Hepatocyte (in vitro differentiated cells): ENCODE measurements at regions not wholly inside any gene's neighbourhood (a gene's known extent, or its start where the extent isn't known, plus 50 kb on each side); places are given as distances from the start of the nearest gene placed in this dataset.

Experiments
- DNase-seq: peaks from one replicate; pipeline ENCODE4 v3.0.0-alpha.2; 2016; ENCODE audit warnings: low spot score
- H2AFZ ChIP-seq: fragments of 200-600 bp; sonication (generic); 2 replicates; pipeline ENCODE4 v1.6.0; 2016; ENCODE audit warnings: antibody characterized with exemption, mild to moderate bottlenecking
- H3K27ac ChIP-seq: fragments of 200-600 bp; sonication (generic); 2 replicates; pipeline ENCODE4 v1.5.1; 2016; ENCODE audit warnings: mild to moderate bottlenecking
- H3K27me3 ChIP-seq: fragments of 200-600 bp; sonication (generic); 2 replicates; pipeline ENCODE4 v1.6.1; 2016
- H3K36me3 ChIP-seq: fragments of 200-600 bp; sonication (generic); replicated peaks from 2 replicates; pipeline ENCODE4 v1.5.1; 2016; ENCODE audit warnings: low read depth; ENCODE audit not compliant: insufficient read depth
- H3K4me1 ChIP-seq: fragments of 200-600 bp; sonication (generic); 2 replicates; pipeline ENCODE4 v1.5.1; 2016; ENCODE audit warnings: mild to moderate bottlenecking, moderate library complexity; ENCODE audit not compliant: insufficient read depth
- H3K4me2 ChIP-seq: fragments of 200-600 bp; sonication (generic); 2 replicates; pipeline ENCODE4 v1.6.0; 2016
- H3K4me3 ChIP-seq: fragments of 200-600 bp; sonication (generic); 2 replicates; pipeline ENCODE4 v1.5.1; 2016; ENCODE audit warnings: mild to moderate bottlenecking
- H3K79me2 ChIP-seq: fragments of 200-600 bp; sonication (generic); 2 replicates; pipeline ENCODE4 v1.6.0; 2017; ENCODE audit warnings: mild to moderate bottlenecking
- H3K9me2 ChIP-seq: fragments of 200-600 bp; sonication (generic); replicated peaks from 2 replicates; pipeline ENCODE4 v1.6.0; 2017; ENCODE audit warnings: mild to moderate bottlenecking; ENCODE audit not compliant: insufficient read depth
- H3K9me3 ChIP-seq: fragments of 200-600 bp; sonication (generic); 2 replicates; pipeline ENCODE4 v1.5.1; 2016; ENCODE audit warnings: low read depth, mild to moderate bottlenecking
- H4K20me1 ChIP-seq: fragments of 200-600 bp; sonication (generic); 2 replicates; pipeline ENCODE4 v1.6.0; 2016; ENCODE audit warnings: mild to moderate bottlenecking; ENCODE audit not compliant: insufficient read depth, poor library complexity, severe bottlenecking
- CTCF ChIP-seq: fragments of 200-600 bp; sonication (generic); IDR thresholded peaks from 2 replicates; pipeline ENCODE4 v1.5.1; 2016; ENCODE audit warnings: antibody characterized with exemption, mild to moderate bottlenecking; ENCODE audit not compliant: poor library complexity
- EZH2 ChIP-seq: fragments of 200-600 bp; sonication (generic); IDR thresholded peaks from 2 replicates; pipeline ENCODE4 v1.6.1; 2016; ENCODE audit warnings: antibody characterized with exemption, mild to moderate bottlenecking, borderline replicate concordance
- EZH2phosphoT487 ChIP-seq: fragments of 200-600 bp; sonication (generic); IDR thresholded peaks from one replicate; pipeline ENCODE4 v1.6.1; 2018; ENCODE audit warnings: antibody characterized with exemption, mild to moderate bottlenecking, low read depth, moderate library complexity; ENCODE audit not compliant: unreplicated experiment, severe bottlenecking
- WGBS: methylation state at CpG from one replicate; pipeline ENCODE4 v1.1.6; 2016; ENCODE audit warnings: low lambda C conversion rate; ENCODE audit errors: missing lambda C conversion rate; 5-methylcytosine and 5-hydroxymethylcytosine counted together

DNA sequence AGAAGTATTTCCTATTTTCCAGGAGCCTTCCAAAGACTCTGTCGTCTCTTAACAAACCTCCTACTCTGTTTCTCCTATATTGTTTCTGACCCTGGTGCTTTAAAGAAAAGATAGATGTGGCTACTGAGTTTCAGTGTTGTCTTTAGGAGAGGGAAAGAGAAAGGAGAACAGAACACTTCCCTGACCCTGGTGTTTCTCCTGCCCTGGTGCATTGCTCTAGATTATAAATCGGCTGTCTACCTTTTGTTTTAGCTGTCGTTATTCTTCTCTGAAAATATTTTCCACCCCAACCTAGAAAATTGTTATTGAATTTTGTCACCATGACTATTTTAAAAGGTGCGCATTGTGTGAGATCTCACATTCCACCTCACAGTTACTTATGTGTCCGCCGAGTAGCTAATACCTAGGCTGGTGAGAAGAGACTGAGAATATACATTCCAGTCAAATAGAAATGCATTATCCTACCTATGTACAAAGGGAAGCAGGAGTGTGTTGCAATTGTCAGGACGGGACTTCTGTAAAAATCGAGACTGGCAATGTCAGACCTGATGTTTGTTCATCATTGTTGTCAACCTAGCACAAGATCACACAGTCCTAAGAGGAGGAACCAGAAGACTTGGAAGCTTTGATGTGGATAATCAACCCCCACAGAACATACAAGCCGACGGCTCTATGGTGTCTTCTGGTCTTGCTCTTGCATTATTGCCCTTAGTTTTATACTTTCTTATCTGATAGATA, 108.7 kb upstream of the SLC38A4 start:
- WGBS, result 75% methylated on average over 10 of the region's 10 CpGs
- Histone ChIP-seq H3K4me3 (no peak overlapping the region), H3K9me3 (no peaks in the 10 kb centered on the region), H3K4me2 (no peak overlapping the region), H3K27me3 (no peaks in the 10 kb centered on the region), H2AFZ (no peak overlapping the region), H3K9me2 (no peaks in the 10 kb centered on the region), H3K36me3 (no peaks in the 10 kb centered on the region), H4K20me1 (no peaks in the 10 kb centered on the region), H3K79me2 (no peaks in the 10 kb centered on the region), H3K4me1 (no peaks in the 10 kb centered on the region), H3K27ac (no peak overlapping the region)
- DNase-seq, result no peak
- TF ChIP-seq EZH2phosphoT487 (no peak), CTCF (no peak), EZH2 (no peak)

DNA sequence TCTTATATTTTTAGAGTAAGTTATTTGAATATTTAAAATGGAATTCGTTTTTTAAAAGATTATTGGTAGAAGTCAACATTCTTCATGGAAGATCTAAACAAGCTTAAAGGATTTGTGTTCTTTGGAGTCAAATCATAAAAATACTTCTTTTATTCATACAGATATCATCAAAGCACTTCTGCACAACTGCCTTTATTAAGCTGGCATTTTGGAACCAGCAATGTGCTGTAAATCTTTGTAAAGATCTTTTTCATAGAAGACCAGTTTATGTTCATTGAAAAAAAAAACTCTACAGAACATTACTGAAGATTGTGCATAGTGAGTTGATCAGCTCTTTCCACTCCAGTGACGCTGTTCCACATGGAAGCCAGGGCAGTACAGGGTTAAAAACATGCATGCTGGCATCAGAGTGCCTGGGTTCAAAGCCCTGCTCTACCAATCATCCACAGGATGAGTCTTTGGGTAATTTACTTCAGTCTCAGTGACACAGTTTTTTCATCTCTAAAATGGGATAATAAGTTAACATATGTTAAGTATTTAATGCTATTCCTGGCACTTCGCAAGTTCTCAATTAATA, 109.6 kb upstream of the SLC38A4 start:
- Histone ChIP-seq H3K79me2 (no peaks in the 10 kb centered on the region), H3K36me3 (no peaks in the 10 kb centered on the region), H3K27ac (no peak overlapping the region), H3K9me3 (no peaks in the 10 kb centered on the region), H4K20me1 (no peaks in the 10 kb centered on the region), H3K4me3 (no peak overlapping the region), H3K9me2 (no peaks in the 10 kb centered on the region), H3K4me1 (no peaks in the 10 kb centered on the region), H3K4me2 (no peak overlapping the region), H2AFZ (no peak overlapping the region), H3K27me3 (no peaks in the 10 kb centered on the region)
- DNase-seq, result no peak
- 77% methylated on average over 3 of the region's 3 CpGs for WGBS
- TF ChIP-seq EZH2phosphoT487, result no peak
- no peak for TF ChIP-seq CTCF
- TF ChIP-seq EZH2, result no peak

DNA sequence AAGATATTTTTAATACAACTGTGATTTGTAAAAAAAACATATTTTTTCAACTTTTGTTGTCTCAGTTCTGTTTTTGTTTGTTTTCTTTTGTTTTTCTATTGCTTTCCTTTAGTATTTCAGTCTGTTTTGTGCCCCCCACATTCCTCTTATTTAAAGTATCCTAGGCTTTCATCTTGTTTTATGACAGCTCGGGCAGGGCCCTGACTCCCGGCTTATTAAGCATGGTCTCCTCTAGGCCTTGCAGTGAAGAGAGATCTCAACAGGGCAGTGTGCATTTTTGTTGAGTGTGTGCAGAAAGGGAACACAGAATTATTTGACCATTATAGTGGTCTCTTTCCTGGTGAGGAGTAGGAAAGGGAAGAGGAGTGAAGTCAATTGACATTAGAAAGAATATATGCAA, 110.2 kb upstream of the SLC38A4 start:
- no peaks in the 10 kb centered on the region for H3K9me3 ChIP-seq
- H3K4me2 ChIP-seq, result no peak overlapping the region
- H3K27me3 ChIP-seq, result no peaks in the 10 kb centered on the region
- no peaks in the 10 kb centered on the region for H3K36me3 ChIP-seq
- 64% methylated on average over 2 of the region's 2 CpGs for WGBS
- H4K20me1 ChIP-seq, result no peaks in the 10 kb centered on the region
- H3K9me2 ChIP-seq, result no peaks in the 10 kb centered on the region
- no peak overlapping the region for H3K27ac ChIP-seq
- DNase-seq, result no peak
- H2AFZ ChIP-seq, result no peak overlapping the region
- no peak overlapping the region for H3K4me3 ChIP-seq
- H3K79me2 ChIP-seq, result no peaks in the 10 kb centered on the region
- no peaks in the 10 kb centered on the region for H3K4me1 ChIP-seq
- TF ChIP-seq CTCF (no peak), EZH2phosphoT487 (no peak), EZH2 (no peak)
